Mesendoderm (in vitro differentiated cells): ENCODE measurements at regions not wholly inside any gene's neighbourhood (a gene's known extent, or its start where the extent isn't known, plus 50 kb on each side); places are given as distances from the start of the nearest gene placed in this dataset.
A peak's percentile ranks its signal among the peaks of the same experiment; 100 is the strongest.

ENCODE experiments used
- DNase-seq: peaks from one replicate; pipeline ENCODE4 v3.0.0; 2013
- H2AK5ac ChIP-seq: 2 replicates; pipeline ENCODE4 v1.6.1; 2013; ENCODE audit warnings: low read length, inconsistent platforms
- H2BK120ac ChIP-seq: 2 replicates; pipeline ENCODE4 v1.6.1; 2013; ENCODE audit warnings: low read depth, mild to moderate bottlenecking, low read length, moderate library complexity, mixed read lengths
- H2BK15ac ChIP-seq: replicated peaks from 2 replicates; pipeline ENCODE4 v1.6.1; 2013; ENCODE audit warnings: low read depth, mild to moderate bottlenecking, moderate library complexity
- H2BK5ac ChIP-seq: 2 replicates; pipeline ENCODE4 v1.6.1; 2013; ENCODE audit warnings: low read length, inconsistent platforms
- H3K18ac ChIP-seq: 2 replicates; pipeline ENCODE4 v1.6.1; 2013; ENCODE audit warnings: mild to moderate bottlenecking, low read length, mixed read lengths
- H3K23ac ChIP-seq: one replicate; pipeline ENCODE4 v1.6.1; 2013; ENCODE audit warnings: low read length
- H3K27ac ChIP-seq: 2 replicates; pipeline ENCODE4 v1.5.1; 2013; ENCODE audit warnings: low read depth, mild to moderate bottlenecking, inconsistent platforms, low read length, moderate library complexity
- H3K27me3 ChIP-seq: 2 replicates; pipeline ENCODE4 v1.6.1; 2013; ENCODE audit warnings: low read length, control low read depth, mild to moderate bottlenecking, inconsistent platforms; ENCODE audit not compliant: insufficient read depth, poor library complexity
- H3K36me3 ChIP-seq: 2 replicates; pipeline ENCODE4 v1.6.1; 2013; ENCODE audit warnings: low read length, inconsistent platforms; ENCODE audit not compliant: control insufficient read depth, insufficient read depth
- H3K4ac ChIP-seq: one replicate; pipeline ENCODE4 v1.6.1; 2013; ENCODE audit warnings: low read depth, mild to moderate bottlenecking, low read length, moderate library complexity
- H3K4me1 ChIP-seq: 2 replicates; pipeline ENCODE4 v1.6.1; 2013; ENCODE audit warnings: low read depth, low read length, inconsistent platforms; ENCODE audit not compliant: control insufficient read depth
- H3K4me2 ChIP-seq: 2 replicates; pipeline ENCODE4 v1.6.1; 2013; ENCODE audit warnings: low read length
- H3K4me3 ChIP-seq: 2 replicates; pipeline ENCODE4 v1.5.1; 2013; ENCODE audit warnings: mild to moderate bottlenecking, low read length
- H3K56ac ChIP-seq: one replicate; pipeline ENCODE4 v1.6.1; 2013; ENCODE audit warnings: low read length
- H3K79me1 ChIP-seq: 2 replicates; pipeline ENCODE4 v1.6.1; 2013; ENCODE audit warnings: low read length, inconsistent platforms
- H3K79me2 ChIP-seq: 2 replicates; pipeline ENCODE4 v1.6.1; 2013; ENCODE audit warnings: mild to moderate bottlenecking, low read length; ENCODE audit not compliant: control insufficient read depth, insufficient read depth
- H3K9ac ChIP-seq: 2 replicates; pipeline ENCODE4 v1.6.1; 2013; ENCODE audit warnings: low read length, inconsistent platforms
- H4K5ac ChIP-seq: one replicate; pipeline ENCODE4 v1.6.1; 2013; ENCODE audit warnings: low read length
- H4K8ac ChIP-seq: one replicate; pipeline ENCODE4 v1.6.1; 2013; ENCODE audit warnings: low read depth, mild to moderate bottlenecking, control low read depth, low read length, moderate library complexity
- WGBS: extraction: QIAGEN DNeasy Blood & Tissue Kit; methylation state at CpG from one replicate; pipeline ENCODE4 v1.1.7; 2013; ENCODE audit warnings: low lambda C conversion rate, missing lambda C conversion rate; ENCODE audit not compliant: insufficient coverage; ENCODE audit errors: extremely low coverage; 5-methylcytosine and 5-hydroxymethylcytosine counted together

DNA sequence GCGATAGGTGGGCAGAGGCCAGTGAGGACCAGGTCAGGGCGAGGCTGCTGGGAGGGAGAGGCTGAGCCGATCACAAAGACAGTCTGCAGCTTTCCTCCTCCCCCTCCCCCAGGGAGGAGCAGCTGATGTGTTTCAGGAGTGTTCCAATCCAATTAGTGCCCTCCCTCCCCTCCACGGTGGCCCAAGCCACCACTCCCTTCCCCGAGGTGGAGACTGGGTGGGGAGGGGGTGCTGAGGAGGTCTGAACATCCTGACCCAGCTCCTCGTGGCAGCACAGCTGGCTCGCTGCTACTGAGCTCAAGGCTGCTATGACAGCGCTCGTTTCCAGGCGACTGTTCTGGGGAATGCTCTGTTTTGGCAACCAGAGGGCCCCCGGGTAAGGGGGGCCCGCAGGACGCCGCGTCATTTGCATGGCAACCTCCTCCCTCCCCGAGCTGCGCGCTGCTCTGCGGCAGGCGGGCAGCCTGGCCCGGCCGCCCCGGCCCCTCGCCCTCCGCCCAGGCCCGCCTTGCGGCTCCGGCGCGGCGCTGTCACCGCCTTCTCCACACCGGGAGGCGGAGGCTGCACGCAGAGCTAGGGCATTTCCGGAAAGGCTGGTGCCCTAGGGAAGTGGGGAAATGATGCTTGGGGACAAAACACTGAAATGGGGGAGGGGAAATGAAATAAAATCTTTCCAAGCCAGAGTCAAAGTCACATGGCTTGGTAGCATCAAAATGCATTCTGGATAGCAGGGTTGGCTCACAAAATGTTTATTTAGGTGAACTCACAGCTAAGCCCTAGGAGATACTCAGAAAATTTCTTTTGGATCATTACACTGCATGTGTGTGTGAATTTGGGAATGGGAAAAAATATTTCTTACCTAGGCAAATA, 67.4 kb upstream of the PIM1 start:
- H3K4me3 ChIP-seq = no peak overlapping the region
- H3K27me3 ChIP-seq = no peaks in the 10 kb centered on the region
- peak; percentile 99 for DNase-seq
- H3K79me2 ChIP-seq = no peaks in the 10 kb centered on the region
- no peaks in the 10 kb centered on the region for H3K36me3 ChIP-seq
- no peak overlapping the region for H2BK120ac ChIP-seq
- no peak overlapping the region for H3K23ac ChIP-seq
- H4K5ac ChIP-seq = no peak overlapping the region
- no peak overlapping the region for H2BK15ac ChIP-seq
- no peak overlapping the region for H4K8ac ChIP-seq
- WGBS = no CpG with 5 or more reads among the region's 36 CpGs
- peak overlapping the region; percentile 63 for H3K4me2 ChIP-seq
- peak overlapping the region; percentile 61 for H2BK5ac ChIP-seq
- peak overlapping the region; percentile 4 for H3K18ac ChIP-seq
- no peak overlapping the region for H2AK5ac ChIP-seq
- H3K56ac ChIP-seq = peak overlapping the region; percentile 47
- H3K4ac ChIP-seq = no peak overlapping the region
- H3K9ac ChIP-seq = peak overlapping the region; percentile 3
- H3K79me1 ChIP-seq = no peaks in the 10 kb centered on the region
- peaks cover 23% of the 10 kb centered on the region for H3K4me1 ChIP-seq
- peak overlapping the region; percentile 59 for H3K27ac ChIP-seq

DNA sequence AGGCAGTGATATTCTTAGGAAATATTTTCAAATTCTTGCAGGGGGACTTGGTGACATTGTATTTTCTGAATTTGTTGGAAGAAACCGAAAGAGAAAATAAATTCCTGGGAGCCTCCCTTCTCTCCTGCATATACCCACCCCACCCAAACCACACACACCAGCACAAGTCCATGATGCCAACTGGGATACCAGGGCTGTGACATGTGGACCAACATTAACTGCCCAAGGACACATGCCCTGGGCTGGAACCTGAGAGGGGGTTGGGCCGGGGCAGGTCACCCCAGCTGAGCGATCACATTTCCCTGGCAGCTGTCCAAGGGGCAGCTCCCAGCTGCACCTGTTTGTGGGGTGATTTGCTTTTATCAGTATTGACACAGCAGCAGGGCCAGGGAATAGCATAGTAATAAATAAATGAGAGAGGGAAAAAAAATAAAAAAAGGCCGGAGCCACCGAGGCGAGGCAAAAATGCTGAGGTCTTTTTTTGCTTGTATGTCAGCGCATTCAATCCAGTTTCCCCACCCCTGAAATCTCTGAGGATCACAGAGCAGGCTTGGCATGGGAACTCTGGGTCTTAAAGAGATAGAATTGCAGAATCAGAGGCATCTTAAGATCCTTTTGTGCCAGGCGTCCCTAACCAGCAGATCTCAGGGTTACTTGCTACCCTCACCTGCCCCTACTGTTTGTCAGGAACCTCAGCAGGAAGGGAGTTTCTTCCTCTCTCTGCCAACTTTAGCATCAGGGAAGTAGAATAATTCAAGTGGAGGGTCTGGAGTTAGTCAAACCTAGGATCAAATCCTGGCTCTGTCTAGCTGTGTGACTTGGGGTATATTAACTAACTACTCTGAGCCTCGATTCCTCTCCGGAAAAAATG, 66.5 kb upstream of the PIM1 start:
- Histone ChIP-seq H4K8ac (no peak overlapping the region), H2BK15ac (no peak overlapping the region), H3K18ac (peak overlapping the region; percentile 52), H3K27me3 (no peaks in the 10 kb centered on the region), H3K79me1 (no peaks in the 10 kb centered on the region), H3K4me2 (no peak overlapping the region), H3K9ac (peak overlapping the region; percentile 31), H3K56ac (peak overlapping the region; percentile 60), H3K4me3 (no peak overlapping the region), H3K79me2 (no peaks in the 10 kb centered on the region), H3K23ac (peak overlapping the region; percentile 16), H2BK120ac (peak overlapping the region; percentile 40), H2BK5ac (peak overlapping the region; percentile 29), H4K5ac (peak overlapping the region; percentile 28), H3K4ac (peak overlapping the region; percentile 63), H2AK5ac (peak overlapping the region; percentile 87), H3K36me3 (no peaks in the 10 kb centered on the region), H3K27ac (peak overlapping the region; percentile 59), H3K4me1 (peaks cover 23% of the 10 kb centered on the region)
- peak; percentile 46 for DNase-seq
- WGBS = no CpG with 5 or more reads among the region's 10 CpGs

DNA sequence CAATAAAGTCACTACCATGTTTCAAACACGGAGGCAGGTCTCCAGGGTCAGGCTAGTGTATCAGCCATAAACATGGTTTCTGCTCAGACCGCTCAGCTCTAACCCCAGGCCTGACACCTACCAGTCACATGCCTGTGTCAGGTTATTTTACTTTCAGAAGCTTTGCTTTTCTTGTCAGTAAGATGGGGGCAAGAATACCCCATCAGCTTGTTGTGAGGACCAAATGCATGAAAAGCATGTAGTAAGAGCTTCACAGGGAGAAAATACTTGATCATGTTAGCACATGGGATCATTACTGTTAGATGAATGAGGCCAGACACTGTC, 65.2 kb upstream of the PIM1 start:
- Histone ChIP-seq H3K4me3 (no peak overlapping the region), H2BK5ac (peak overlapping the region; percentile 39), H4K5ac (no peak overlapping the region), H2BK120ac (no peak overlapping the region), H3K23ac (peak overlapping the region; percentile 33), H3K4me1 (peaks cover 23% of the 10 kb centered on the region), H3K56ac (peak overlapping the region; percentile 68), H2BK15ac (no peak overlapping the region), H3K79me1 (no peaks in the 10 kb centered on the region), H3K4me2 (no peak overlapping the region), H3K9ac (no peak overlapping the region), H3K36me3 (no peaks in the 10 kb centered on the region), H3K18ac (peak overlapping the region; percentile 52), H3K4ac (no peak overlapping the region), H3K79me2 (no peaks in the 10 kb centered on the region), H3K27ac (peak overlapping the region; percentile 54), H3K27me3 (no peaks in the 10 kb centered on the region), H2AK5ac (no peak overlapping the region), H4K8ac (no peak overlapping the region)
- no peak for DNase-seq
- WGBS = no CpG with 5 or more reads among the region's 2 CpGs

DNA sequence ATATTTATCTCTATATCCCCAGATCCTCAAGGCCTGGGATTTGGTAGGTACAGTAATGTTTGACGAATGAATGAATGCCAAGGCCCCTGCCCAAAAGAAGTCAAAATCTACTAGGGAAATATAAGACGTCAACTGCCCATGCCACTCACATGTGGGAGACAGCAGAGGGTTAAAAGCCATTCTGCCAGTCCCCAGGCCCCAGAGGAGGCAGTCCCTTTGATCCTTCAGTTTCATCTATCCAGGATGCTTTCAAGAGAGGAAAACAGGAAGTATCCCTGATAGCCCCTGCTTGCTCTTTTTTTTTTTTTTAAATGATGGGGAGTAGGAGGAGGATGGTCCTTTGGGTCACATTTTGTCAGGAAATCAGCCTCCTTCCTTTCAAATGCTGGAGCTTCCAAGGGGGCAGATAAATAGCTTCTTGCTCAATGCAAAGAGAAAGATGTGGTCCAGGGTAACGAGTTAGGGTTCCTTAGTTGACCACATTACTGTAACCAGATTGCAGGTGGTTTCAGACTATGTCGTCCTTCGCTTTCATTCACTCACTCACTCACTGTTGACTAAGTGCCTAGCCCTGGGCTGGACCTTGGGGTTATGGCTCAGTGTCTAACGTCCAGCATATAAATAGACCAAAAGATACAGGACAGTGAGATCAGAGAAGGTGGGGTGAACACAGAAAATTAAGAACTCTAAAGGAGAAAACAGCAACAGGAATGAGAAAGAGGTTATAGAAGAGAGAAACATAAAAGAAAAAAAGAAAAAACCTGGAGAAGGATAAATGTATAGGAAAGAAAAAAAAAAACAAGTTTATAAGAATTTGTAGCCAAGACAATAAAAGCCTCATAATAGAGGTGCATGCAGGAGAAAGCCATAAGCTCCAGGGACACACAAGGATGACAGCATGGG, 64.6 kb upstream of the PIM1 start:
- H3K23ac ChIP-seq = peak overlapping the region; percentile 33
- no peaks in the 10 kb centered on the region for H3K27me3 ChIP-seq
- H4K5ac ChIP-seq = no peak overlapping the region
- H3K4me3 ChIP-seq = no peak overlapping the region
- H3K4me2 ChIP-seq = no peak overlapping the region
- no CpG with 5 or more reads among the region's 6 CpGs for WGBS
- H2BK15ac ChIP-seq = no peak overlapping the region
- H3K4me1 ChIP-seq = peaks cover 26% of the 10 kb centered on the region
- peak overlapping the region; percentile 68 for H3K56ac ChIP-seq
- no peaks in the 10 kb centered on the region for H3K79me2 ChIP-seq
- H3K27ac ChIP-seq = peak overlapping the region; percentile 54
- H3K9ac ChIP-seq = no peak overlapping the region
- no peak overlapping the region for H4K8ac ChIP-seq
- H3K79me1 ChIP-seq = no peaks in the 10 kb centered on the region
- no peak overlapping the region for H2AK5ac ChIP-seq
- H2BK5ac ChIP-seq = peak overlapping the region; percentile 39
- peak overlapping the region; percentile 52 for H3K18ac ChIP-seq
- H3K36me3 ChIP-seq = no peaks in the 10 kb centered on the region
- peak overlapping the region; percentile 49 for H2BK120ac ChIP-seq
- no peak overlapping the region for H3K4ac ChIP-seq
- DNase-seq = peak; percentile 71

DNA sequence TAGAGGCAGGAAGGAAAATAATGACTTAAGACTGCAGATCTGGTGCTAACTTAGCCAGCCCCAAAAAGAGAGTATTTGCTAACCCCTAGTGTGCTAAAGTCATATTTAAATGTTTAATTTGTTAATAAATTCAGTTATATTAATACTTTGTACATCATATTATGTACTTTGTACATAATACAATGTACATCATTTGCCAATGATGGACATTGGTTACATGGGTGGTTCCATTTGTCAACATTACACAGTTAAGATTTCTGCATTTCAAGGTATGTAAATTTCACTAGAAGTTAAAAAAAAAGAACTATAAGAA, 63.9 kb upstream of the PIM1 start:
- Histone ChIP-seq H3K9ac (no peak overlapping the region), H2BK120ac (no peak overlapping the region), H3K36me3 (no peaks in the 10 kb centered on the region), H3K27me3 (no peaks in the 10 kb centered on the region), H3K56ac (no peak overlapping the region), H2AK5ac (no peak overlapping the region), H2BK15ac (no peak overlapping the region), H3K27ac (no peak overlapping the region), H3K79me1 (no peaks in the 10 kb centered on the region), H3K79me2 (no peaks in the 10 kb centered on the region), H3K4me2 (no peak overlapping the region), H3K4ac (no peak overlapping the region), H3K23ac (no peak overlapping the region), H4K5ac (no peak overlapping the region), H3K4me1 (peaks cover 31% of the 10 kb centered on the region), H2BK5ac (no peak overlapping the region), H3K18ac (no peak overlapping the region), H4K8ac (no peak overlapping the region), H3K4me3 (no peak overlapping the region)
- DNase-seq = no peak
